HG02884 (cell line): ENCODE measurements at regions not wholly inside any gene's neighbourhood (a gene's known extent, or its start where the extent isn't known, plus 50 kb on each side); places are given as distances from the start of the nearest gene placed in this dataset.
"Not testable (repeated sequence)": the region's sequence is repeated elsewhere in the genome, so short reads cannot be mapped to it uniquely, and the experiment has no call there.

Source experiments
- ATAC-seq: cut with Tn5 transposase; IDR thresholded peaks from one replicate; pipeline ENCODE4 v1.9.1; 2021; ENCODE audit warnings: mild to moderate bottlenecking, moderate library complexity; ENCODE audit not compliant: unreplicated experiment

DNA sequence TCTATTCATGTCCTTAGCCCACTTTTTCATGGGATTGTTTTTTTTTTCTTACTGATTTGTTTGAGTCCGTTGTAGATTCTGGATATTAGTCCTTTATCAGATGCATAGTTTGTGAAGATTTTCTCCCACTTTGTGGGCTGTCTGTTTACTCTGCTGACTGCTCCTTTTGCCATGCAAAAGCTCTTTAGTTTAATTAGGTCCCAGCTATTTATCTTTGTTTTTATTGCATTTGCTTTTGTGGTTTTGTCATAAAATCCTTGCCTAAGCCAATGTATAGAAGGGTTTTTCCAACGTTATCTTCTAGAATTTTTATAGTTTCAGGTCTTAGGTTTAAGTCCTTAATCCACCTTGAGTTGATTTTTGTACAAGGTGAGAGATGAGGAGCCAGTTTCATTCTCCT, 358.9 kb downstream of the ADAMTS20 start:
- ATAC-seq, result not testable (repeated sequence)

DNA sequence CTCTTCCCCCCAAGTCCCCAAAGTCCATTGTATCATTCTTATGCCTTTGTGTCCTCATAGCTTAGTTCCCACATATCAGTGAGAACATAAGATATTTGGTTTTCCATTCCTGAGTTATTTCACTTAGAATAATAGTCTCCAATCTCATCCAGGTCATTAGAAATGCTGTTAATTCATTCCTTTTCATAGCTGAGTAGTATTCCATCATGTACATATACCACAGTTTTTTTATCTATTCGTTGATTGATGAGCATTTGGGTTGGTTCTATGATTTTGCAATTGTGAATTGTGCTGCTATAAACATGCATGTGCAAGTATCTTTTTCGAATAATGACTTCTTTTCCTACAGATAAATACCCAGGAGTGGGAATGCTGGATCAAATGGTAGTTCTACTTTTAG, 359.6 kb downstream of the ADAMTS20 start:
- ATAC-seq, result not testable (repeated sequence)

DNA sequence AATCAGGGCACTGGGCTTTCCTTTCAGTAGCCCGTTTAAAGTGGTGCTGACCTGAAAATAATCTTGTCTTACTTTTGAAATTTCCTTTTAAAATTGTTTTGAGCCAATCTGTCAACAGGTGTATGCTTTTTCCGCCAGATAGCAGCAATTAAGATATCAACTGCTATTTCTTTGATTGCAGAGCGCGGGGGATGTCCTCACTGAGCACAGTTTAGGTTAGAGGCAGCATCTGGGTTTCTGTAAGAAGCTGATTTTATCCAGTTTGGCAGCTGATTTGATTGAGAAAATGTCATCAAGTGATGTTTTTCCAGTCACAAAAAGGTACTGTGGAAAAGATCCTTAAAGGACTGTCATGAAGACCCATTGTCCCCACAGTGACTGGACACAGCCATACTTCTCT, 371.8 kb downstream of the ADAMTS20 start:
- no peak for ATAC-seq

DNA sequence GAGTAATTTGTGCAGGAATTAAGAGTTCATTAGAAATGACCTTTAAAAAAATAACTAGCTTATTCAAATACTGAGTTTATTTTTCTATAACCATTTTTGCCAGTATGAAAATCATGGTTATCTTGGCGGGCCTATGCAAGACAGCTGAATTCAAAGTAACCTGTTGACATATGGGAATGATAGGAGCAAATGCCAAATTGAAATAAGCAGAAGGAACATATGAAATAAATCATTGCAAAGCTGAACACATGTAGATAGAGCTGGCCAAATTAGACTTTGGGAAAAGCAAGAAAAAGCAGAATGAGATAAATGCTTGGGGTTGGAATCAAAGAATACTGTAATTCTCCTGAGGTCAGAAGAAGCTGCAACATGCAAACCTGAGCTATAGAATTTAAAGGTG, 372.5 kb downstream of the ADAMTS20 start:
- ATAC-seq, result no peak

DNA sequence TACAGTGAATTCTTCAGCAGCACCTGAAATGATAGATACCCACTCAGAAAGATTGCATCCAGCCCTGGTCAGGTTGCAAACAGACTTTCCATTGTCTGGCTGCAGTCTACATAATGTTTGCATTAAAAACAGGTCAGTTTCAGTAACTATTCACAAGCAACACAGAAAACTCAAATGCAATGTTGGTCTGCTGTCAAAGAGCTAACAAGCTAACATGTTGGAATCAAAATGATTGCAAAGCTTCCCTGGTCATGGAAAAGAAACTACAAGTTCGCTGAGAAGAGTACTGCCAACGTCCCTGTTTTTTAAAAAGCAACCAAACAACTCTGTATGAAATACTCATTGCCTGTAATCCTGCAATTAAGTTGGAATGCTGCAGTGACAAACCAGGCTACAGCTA, 374.7 kb downstream of the ADAMTS20 start:
- ATAC-seq, result no peak

DNA sequence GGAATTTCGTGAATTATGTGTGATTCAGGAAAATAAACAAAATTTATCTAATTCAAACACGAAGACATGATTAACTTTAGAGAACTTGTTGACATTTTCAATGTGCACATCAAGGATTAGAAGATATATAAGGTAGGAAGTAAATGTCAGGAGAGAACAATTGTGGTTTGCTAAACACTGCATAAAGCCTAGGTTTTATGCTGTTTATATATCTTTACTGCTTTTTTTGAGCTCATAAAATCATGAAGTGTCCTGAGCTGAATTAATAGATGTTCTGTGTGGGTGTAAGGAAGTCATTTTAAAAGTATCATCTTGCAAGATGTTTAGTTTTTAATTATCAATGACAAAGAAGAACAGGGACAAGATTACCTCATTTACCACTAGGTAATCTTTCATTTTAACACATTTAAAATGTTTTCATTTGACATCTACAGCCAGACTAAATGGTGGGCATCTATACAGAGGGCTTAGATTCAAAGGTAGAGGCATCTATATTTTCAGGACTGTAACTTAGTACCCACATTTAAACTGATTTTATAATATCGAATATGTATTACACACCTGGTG, 382.8 kb downstream of the ADAMTS20 start:
- no peak for ATAC-seq

DNA sequence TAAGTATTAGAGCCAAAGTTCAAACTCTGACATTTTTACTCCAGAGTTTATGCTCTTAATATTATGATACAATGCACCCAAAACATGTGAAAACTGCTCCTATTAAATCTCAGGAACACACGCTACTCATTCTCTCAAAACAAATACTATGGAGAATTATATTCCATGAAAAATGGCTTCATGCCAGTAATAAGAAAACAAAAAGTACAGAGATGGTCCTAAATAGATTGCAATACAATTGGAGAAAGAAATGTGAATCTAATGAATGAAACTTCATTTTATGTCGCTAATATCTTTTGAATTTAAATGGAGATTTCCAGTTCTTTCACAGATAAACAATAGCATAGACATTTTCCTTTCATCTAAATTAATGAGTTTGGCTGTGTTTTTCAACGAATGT, 384.3 kb downstream of the ADAMTS20 start:
- no peak for ATAC-seq

DNA sequence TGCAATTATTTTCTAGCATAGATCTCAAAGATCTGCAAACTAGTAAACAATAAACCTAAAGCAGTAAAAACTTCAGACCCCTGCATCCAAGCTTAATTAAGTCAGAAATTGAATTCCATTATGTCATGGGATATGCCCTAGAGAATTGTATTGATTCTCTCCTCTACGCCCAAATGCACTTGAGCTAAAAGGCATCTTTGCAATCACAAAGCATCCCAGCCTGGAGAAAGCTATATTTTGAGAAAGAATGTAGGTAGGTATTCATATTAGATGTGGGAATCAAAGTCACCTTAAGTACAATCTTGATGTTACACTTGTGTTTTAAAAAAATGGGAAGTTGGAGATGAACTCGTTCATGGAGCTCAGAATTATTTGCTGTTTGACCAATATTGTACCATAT, 386.7 kb downstream of the ADAMTS20 start:
- ATAC-seq, result no peak

DNA sequence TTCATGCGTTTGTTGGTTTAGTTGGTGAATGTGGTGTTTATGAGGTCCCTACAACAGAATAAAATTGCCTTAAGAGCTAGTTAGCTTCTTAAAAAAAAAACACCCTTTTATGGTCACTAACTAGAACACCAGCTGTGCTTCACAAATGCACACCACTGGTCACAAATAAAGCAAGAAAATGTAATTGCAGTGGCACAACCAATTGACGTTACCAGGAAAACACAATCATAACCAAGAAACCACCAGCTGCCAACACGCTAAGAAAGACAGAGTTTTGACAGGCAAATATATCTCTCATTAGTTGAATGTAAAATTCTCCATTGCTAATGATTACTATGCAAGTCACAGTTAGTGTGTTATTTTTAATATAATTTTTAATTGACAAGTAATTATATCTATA, 389.9 kb downstream of the ADAMTS20 start:
- no peak for ATAC-seq

DNA sequence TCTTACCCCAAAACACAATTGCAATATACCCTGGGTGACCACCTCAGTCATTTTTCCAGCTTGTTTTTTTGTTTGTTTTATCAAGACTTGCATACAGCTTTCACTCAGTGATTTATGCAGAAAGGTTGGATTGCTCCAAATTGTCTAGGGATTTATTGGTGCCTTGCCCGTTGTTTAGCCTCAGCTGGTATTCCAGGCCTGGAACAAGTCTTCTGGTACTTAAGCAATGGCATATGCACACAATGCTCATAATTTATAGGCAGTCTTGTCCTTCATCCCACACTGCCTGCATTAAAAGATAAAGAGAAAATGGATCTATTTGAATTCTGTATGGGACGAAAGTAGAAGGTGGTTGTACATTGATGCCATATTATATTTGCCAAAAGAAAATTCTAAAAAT, 392.5 kb downstream of the ADAMTS20 start:
- no peak for ATAC-seq

DNA sequence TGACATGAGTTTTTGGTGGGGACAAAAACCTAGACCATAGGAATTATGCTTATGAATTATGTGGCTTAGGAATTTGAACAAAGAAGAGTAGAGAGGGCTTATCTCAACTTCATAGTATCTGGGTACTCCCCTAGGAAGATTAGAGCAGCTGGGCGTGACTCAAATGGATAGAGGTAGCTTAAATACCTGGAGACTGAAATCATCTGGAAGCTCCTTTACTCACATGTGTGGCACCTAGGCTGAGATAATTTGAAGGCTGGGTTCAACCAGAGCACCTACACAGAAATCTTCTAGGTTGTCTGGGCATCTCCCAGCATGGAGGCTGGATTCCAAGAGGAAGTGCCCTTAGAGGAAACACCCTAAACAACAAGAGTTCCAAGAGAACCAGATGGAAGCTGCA, 393.9 kb downstream of the ADAMTS20 start:
- no peak for ATAC-seq

DNA sequence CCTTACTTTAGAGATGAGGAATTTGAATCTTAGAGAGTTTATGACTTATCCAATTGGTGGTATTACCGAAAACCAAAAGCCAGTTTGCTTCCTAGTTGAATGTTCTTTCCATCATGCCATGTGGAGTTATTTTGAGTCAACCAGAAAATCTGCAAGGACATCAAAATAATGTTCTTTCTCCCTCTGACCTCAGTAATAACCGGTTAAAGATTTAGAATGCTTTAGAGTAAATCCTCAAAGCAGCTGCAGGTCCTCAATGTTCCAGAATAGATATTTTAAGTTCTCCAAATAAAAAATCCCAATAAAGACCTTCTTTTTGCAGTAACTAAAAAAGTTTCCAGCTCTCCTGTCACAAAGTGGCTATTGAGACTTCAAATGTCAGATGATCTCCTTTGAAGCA, 396.6 kb downstream of the ADAMTS20 start:
- no peak for ATAC-seq

DNA sequence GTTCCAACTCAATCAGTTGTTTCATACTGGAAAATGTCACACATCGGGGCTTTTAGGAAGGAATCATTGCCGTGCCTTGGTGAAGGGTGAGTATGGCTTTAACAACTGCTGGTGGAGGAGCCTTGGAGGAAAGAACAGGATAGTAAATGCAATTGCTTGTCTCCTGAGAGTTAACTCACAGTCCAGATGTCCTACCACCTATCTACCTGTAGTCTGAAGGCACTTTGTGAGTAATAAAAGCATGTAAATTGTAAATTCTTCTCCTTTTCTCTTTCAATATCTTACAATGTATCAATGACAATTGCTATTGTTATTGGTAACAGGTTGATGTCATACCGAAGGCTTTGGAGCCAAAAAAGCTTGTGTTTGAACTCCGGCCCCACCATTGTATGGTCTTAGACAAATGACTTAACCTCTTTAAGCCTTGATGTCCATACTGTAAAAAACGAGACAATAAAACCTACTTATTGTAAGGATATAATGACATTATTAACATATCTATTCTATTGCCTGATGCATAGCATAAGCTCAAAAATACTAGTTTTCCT, 397.4 kb downstream of the ADAMTS20 start:
- ATAC-seq, result no peak

DNA sequence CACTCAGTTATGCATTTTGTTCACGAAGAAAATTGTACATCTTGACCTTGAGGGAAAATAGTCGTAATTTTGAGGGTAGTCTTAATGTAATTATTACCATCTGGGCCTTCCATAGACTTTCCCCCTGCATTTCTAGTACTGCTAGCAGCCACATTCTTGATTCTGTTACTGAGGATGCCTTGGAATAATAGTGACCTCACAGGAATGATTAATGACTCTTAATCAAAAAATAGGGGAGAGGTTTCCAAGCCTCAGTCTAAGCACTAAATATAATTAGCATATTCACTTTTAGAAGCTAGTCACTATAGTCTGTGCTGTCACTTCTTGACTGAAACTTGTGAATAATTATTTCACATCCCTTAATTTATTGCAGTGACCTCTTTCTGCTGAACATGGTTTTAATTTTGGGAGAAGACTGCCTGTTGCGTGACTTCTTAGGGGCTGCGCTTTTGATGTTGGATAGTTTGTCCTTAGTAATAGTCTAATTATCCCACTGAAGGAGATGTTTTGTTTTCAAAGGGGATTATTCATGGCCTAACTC, 400.5 kb downstream of the ADAMTS20 start:
- no peak for ATAC-seq

DNA sequence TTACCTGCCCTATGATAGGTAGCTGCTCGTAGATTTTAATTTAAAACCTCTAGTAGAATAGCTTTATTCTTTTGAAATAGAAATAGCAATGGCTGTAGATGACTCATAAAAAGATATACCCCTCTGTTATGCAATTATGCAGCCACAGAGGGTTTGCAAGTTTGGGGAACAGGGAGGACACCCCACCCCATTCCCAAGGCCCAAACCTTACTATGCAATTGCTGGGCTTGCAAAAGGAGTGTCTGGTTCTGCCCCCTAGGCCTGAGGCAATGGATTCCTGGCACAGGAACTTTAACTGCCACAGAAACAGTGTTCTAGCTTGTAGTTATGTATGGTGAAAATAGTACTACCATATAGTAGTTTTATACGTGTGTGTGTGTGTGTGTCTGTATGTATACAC, 403.3 kb downstream of the ADAMTS20 start:
- ATAC-seq, result no peak

DNA sequence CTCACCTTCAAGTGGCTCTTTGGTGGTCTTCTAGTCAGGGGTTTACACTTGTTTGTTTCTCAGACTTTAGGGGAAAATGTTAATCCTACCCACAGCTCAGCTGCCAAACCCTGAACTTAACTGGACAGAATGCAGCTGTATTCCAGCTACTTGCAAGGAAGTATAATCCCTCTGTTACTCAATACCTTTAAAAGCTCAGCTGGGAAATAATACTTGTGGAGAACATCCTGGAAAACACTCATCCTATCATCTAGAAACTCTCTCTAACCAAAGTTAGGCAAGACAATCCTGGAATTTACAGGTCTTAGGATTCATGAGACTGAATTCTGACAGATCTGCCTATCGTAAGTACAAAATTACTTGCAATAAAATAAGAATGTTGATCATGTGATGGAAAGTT, 404.1 kb downstream of the ADAMTS20 start:
- no peak for ATAC-seq

DNA sequence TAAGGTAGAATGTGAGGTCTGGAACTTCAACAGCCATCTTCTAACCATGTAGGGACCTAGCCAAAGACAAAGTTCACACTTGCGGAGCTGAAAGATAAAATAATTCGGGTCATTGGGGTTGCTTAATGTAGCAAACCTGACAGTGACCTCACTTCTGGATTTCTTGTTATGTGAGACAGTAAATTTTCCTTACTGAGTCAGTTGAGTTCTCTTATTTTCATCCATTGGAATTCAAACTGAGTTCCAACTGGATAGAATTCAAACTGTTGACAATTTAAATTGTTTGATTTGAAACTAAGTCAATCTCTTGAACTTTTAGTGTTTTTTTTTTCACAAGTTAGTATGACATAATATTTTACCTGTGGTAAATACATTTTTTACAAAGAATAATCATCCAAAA, 406.5 kb downstream of the ADAMTS20 start:
- ATAC-seq, result no peak

DNA sequence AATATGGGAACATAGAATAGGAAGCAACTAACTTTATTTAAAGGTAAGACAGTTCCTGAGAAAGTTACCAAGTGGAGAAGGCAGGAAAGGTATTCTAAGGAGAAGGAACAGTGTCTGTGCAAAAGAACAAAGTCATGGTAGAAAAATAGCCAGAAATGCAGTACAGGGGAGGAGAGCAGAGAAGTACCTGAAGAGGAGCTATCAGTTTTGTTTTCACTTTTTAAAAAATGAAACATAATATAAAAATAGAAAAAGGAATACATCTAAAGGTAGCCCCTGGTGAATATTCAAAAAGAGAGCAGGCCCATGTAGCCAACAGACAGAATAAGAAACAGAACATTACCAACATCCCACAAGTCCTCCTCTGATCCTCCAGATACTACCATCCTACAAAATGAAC, 408.7 kb downstream of the ADAMTS20 start:
- ATAC-seq, result no peak

DNA sequence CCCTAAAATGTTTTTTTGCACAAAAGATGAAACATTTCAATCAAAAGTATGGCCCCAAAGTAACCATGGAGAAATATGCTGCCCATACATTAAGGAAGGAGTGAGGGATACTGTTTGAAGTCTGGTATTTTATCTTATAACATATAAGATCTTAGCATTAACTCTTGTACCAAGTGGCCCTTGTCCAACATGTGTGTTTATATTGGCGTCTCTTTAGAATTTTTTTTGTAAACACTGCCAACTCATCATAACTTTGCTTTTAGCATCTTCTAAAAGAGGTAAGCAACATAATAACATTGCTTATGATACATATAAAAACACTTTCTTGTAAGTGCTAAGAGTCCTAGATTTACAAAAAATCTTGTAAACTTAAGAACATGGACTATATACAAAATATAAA, 419.7 kb downstream of the ADAMTS20 start:
- ATAC-seq, result no peak

DNA sequence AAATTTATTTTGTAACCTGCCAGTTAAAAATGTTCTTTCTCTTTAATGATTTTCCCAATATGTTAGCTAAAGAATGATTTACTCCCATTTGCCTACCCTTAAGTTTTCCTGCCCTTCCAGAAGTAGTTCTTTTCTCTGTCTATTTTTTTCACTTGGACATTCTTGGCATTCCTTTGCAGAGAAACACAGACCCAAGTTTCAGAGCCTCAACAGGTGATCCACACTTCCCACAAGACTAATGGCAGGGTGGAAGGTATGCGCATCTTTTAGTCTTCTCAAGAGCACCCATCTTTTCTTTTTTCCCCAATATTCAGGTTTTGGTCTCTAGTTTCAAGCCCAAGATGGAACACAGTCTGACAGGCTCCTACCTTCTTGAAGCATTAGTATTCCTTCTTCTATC, 420.7 kb downstream of the ADAMTS20 start:
- ATAC-seq, result no peak

DNA sequence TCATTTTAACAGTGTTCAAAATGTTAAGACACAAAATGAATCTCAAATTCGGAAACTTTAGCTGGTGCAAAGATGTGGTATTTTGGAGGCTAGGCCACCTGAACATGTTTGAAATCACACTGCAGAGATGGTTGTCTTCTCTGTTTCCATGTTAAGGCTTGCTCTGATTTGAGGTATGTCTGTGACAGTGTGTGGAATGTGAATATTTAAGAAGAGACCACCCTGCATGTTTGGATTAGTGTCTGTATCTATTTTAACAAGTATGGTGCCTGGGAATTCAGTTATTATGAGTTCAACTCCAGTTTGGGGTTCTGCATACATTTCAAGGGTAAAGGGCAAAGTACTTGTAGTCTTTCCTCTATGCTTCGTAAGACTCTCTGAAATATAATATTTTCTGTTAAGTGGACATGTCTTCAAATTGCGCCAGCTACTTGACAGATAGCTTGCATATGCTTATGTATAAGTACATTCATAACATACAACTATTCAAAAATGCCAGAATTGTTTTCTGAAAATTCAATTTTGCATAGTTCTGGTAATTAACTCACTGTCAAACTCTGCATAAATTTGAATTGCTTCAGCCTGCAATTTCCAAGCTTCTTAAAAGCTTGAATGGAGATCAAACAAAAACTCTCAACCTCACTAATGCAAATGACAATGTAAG, 424.0 kb downstream of the ADAMTS20 start:
- no peak for ATAC-seq

DNA sequence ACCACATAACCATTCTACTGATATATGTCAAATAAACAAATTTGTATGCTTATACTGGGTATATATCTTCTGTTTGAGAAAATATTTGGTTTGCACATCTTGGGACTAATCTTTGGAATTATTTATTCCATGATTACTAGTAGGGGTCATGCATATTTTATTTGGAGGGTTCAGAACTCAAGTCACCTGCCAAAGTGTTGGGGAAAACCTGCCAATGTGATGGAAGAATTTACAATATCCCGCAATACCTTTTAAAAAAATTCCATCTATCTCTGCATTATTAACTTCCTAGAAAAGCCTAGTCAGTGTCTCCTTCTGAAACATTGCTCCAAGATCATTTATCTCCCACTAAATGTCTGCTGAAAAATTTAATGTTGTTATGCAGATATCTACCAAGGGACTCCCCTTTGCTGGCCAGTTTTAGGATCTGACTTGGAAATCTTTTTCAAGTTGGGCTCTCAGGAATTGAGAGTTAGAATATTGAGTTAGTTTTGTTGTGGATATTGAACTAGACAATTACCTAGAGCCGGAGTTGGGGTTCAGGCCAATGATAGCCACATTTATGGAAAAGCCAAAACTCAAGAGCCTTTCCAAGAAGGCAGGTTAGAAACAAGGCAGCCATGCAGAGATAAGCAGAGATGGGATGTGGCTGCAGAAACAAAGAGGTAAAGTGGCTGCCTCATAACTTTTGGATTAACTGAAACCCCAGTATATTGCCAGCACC, 425.2 kb downstream of the ADAMTS20 start:
- no peak for ATAC-seq
